IMR-90 (cell line): ENCODE measurements at regions not wholly inside any gene's neighbourhood (a gene's known extent, or its start where the extent isn't known, plus 50 kb on each side); places are given as distances from the start of the nearest gene placed in this dataset.

Source experiments
- ATAC-seq: fragments of 200-7000 bp; cut with Tn5 transposase; 2 replicates; pipeline ENCODE4 v1.9.1; 2020; ENCODE audit warnings: low read depth, mild to moderate bottlenecking, moderate library complexity
- BruUV-seq: library from RNA; stranded (reverse); fragments of 400-500 nt; replicated peaks from 2 replicates; lab custom pipeline; 2021; lab: Mats Ljungman, UMichigan
- CTCF ChIA-PET: fragments of 300-600 bp; formaldehyde crosslinking; extraction: SDS; loops from one replicate; lab custom pipeline; 2021; ENCODE audit warnings: antibody characterized with exemption; lab: Yijun Ruan, JAX
- POLR2A ChIA-PET: fragments of 300-600 bp; sonication (Branson Sonifier 250); formaldehyde crosslinking; loops from one replicate; lab custom pipeline; 2022; ENCODE audit warnings: antibody characterized with exemption; ENCODE audit not compliant: unreplicated experiment; lab: Charles Lee
- DNase-seq: peaks from one replicate; pipeline ENCODE4 v3.0.0; 2013
- H2AFZ ChIP-seq: replicated peaks from 2 replicates; pipeline ENCODE3; 2013; ENCODE audit warnings: low read length, mild to moderate bottlenecking; ENCODE audit not compliant: poor library complexity
- H2AK5ac ChIP-seq: 2 replicates; pipeline ENCODE4 v1.6.1; 2013; ENCODE audit warnings: low read depth, low read length, inconsistent platforms
- H2AK9ac ChIP-seq: replicated peaks from 2 replicates; pipeline ENCODE3; 2013; ENCODE audit warnings: mild to moderate bottlenecking, low read depth, low read length, moderate library complexity; ENCODE audit not compliant: poor library complexity
- H2BK120ac ChIP-seq: 2 replicates; pipeline ENCODE4 v1.6.1; 2013; ENCODE audit warnings: low read depth, low read length, inconsistent platforms
- H2BK15ac ChIP-seq: 3 replicates; pipeline ENCODE4 v1.6.1; 2013; ENCODE audit warnings: low read depth, low read length, inconsistent platforms
- H2BK20ac ChIP-seq: 2 replicates; pipeline ENCODE4 v1.6.1; 2013; ENCODE audit warnings: low read depth, mild to moderate bottlenecking, inconsistent platforms, low read length, moderate library complexity
- H2BK5ac ChIP-seq: 2 replicates; pipeline ENCODE4 v1.6.1; 2013; ENCODE audit warnings: mild to moderate bottlenecking, low read depth, low read length, inconsistent platforms; ENCODE audit not compliant: poor library complexity, severe bottlenecking
- H3K14ac ChIP-seq: replicated peaks from 2 replicates; pipeline ENCODE4 v1.6.1; 2013; ENCODE audit warnings: low read depth, low read length, inconsistent platforms
- H3K18ac ChIP-seq: 2 replicates; pipeline ENCODE4 v1.6.1; 2013; ENCODE audit warnings: low read depth, low read length, control low read depth
- H3K23ac ChIP-seq: 2 replicates; pipeline ENCODE4 v1.6.1; 2013; ENCODE audit warnings: low read depth, low read length, inconsistent platforms
- H3K27ac ChIP-seq: 2 replicates; pipeline ENCODE4 v1.5.1; 2013; ENCODE audit warnings: mild to moderate bottlenecking, control low read depth, low read length; ENCODE audit not compliant: insufficient read depth
- H3K27me3 ChIP-seq: 2 replicates; pipeline ENCODE4 v1.6.1; 2013; ENCODE audit warnings: low read length; ENCODE audit not compliant: control insufficient read depth, insufficient read depth
- H3K36me3 ChIP-seq: 2 replicates; pipeline ENCODE4 v1.6.1; 2013; ENCODE audit warnings: low read length, mixed read lengths; ENCODE audit not compliant: control insufficient read depth, insufficient read depth
- H3K4ac ChIP-seq: 2 replicates; pipeline ENCODE4 v1.6.1; 2013; ENCODE audit warnings: low read depth, low read length, inconsistent platforms
- H3K4me1 ChIP-seq: 2 replicates; pipeline ENCODE4 v1.6.1; 2013; ENCODE audit warnings: low read length, mixed read lengths; ENCODE audit not compliant: control insufficient read depth, insufficient read depth
- H3K4me2 ChIP-seq: 2 replicates; pipeline ENCODE4 v1.6.1; 2013; ENCODE audit warnings: low read depth, mild to moderate bottlenecking, control low read depth, low read length, moderate library complexity
- H3K4me3 ChIP-seq: 2 replicates; pipeline ENCODE4 v1.5.1; 2013; ENCODE audit warnings: low read depth, mild to moderate bottlenecking, control low read depth, low read length, moderate library complexity; ENCODE audit not compliant: insufficient read depth
- H3K56ac ChIP-seq: 2 replicates; pipeline ENCODE4 v1.6.1; 2013; ENCODE audit warnings: low read length, inconsistent platforms; ENCODE audit not compliant: insufficient read depth; ENCODE audit errors: extremely low read depth
- H3K79me1 ChIP-seq, 2 experiments: 2 replicates each; pipeline ENCODE4 v1.6.1; 2013; ENCODE audit warnings: low read length in 2 of 2, inconsistent platforms in 1 of 2, low read depth in 1 of 2
- H3K9ac ChIP-seq: 2 replicates; pipeline ENCODE4 v1.6.1; 2013; ENCODE audit warnings: low read depth, low read length, control low read depth
- H3K9me1 ChIP-seq: 2 replicates; pipeline ENCODE4 v1.6.1; 2013; ENCODE audit warnings: low read length, inconsistent platforms; ENCODE audit not compliant: insufficient read depth
- H3K9me3 ChIP-seq: 2 replicates; pipeline ENCODE4 v1.6.1; 2013; ENCODE audit warnings: low read length; ENCODE audit not compliant: control insufficient read depth, insufficient read depth
- H4K20me1 ChIP-seq: 2 replicates; pipeline ENCODE4 v1.6.1; 2013; ENCODE audit warnings: low read length, inconsistent platforms; ENCODE audit not compliant: insufficient read depth
- H4K5ac ChIP-seq: 2 replicates; pipeline ENCODE4 v1.6.1; 2013; ENCODE audit warnings: mild to moderate bottlenecking, low read depth, low read length, control low read depth
- H4K8ac ChIP-seq, 2 experiments: 2 replicates each; pipeline ENCODE4 v1.6.1; 2013; ENCODE audit warnings: low read depth in 2 of 2, low read length in 2 of 2, control low read depth in 1 of 2, inconsistent platforms in 1 of 2
- H4K91ac ChIP-seq: 2 replicates; pipeline ENCODE4 v1.6.1; 2013; ENCODE audit warnings: low read depth, low read length, inconsistent platforms; ENCODE audit not compliant: insufficient read depth
- BHLHE40 ChIP-seq: fragments of 150-350 bp; IDR thresholded peaks from 2 replicates; pipeline ENCODE4 v1.6.1; 2016; ENCODE audit warnings: mild to moderate bottlenecking, low read depth, low read length
- CEBPB ChIP-seq: IDR thresholded peaks from 2 replicates; pipeline ENCODE4 v1.6.1; 2012; ENCODE audit warnings: low read depth, low read length, improper control_type of control experiment
- ELK1 ChIP-seq: fragments of 150-350 bp; IDR thresholded peaks from 2 replicates; pipeline ENCODE4 v1.6.1; 2016; ENCODE audit warnings: low read depth, mild to moderate bottlenecking, low read length, moderate library complexity, borderline replicate concordance
- FOS ChIP-seq: fragments of 150-350 bp; IDR thresholded peaks from 2 replicates; pipeline ENCODE4 v1.6.1; 2016; ENCODE audit warnings: low read depth, low read length
- MXI1 ChIP-seq: IDR thresholded peaks from 2 replicates; pipeline ENCODE4 v1.6.1; 2012; ENCODE audit warnings: low read depth, mild to moderate bottlenecking, low read length, moderate library complexity, borderline replicate concordance
- POLR2A ChIP-seq: IDR thresholded peaks from 2 replicates; pipeline ENCODE4 v1.6.1; 2012; ENCODE audit warnings: mild to moderate bottlenecking, low read depth, low read length
- RCOR1 ChIP-seq: IDR thresholded peaks from 2 replicates; pipeline ENCODE4 v1.6.1; 2012; ENCODE audit warnings: mild to moderate bottlenecking, low read length, improper control_type of control experiment; ENCODE audit not compliant: insufficient replicate concordance
- SMC3 ChIP-seq: fragments of 150-350 bp; IDR thresholded peaks from 2 replicates; pipeline ENCODE4 v1.6.1; 2016; ENCODE audit warnings: low read depth, mild to moderate bottlenecking, antibody characterized with exemption, low read length, moderate library complexity
- WGBS, 2 experiments: methylation state at CpG; one replicate each; pipeline versions ENCODE4 v1.1.5 to v1.1.7; 2013; ENCODE audit warnings: missing lambda C conversion rate in 2 of 2; ENCODE audit not compliant: insufficient read length in 1 of 2; ENCODE audit errors: extremely low coverage in 2 of 2; 5-methylcytosine and 5-hydroxymethylcytosine counted together
- dilution Hi-C: fragments of 300-500 bp; cut with HindIII; formaldehyde crosslinking; loops from one replicate; pipeline ENCODE4 v1.14.3; 2018; ENCODE audit warnings: low sequenced_read_pairs; ENCODE audit not compliant: unreplicated experiment
- in situ Hi-C: fragments of 300-500 bp; cut with MboI; formaldehyde crosslinking; loops from 3 replicates; pipeline ENCODE4 v1.14.3; 2019; ENCODE audit warnings: low sequenced_read_pairs, inconsistent platforms, mixed read lengths
- intact Hi-C: fragments of 100-400 bp; cut with micrococcal nuclease; formaldehyde crosslinking; loops from 2 replicates; pipeline ENCODE4 v1.10.0; 2022

GRCh38 chr2:144126302-144126701 lies 393.6 kb downstream of the ZEB2 start:
- intact Hi-C loops (no loop called here), dilution Hi-C loops (no loop called here), in situ Hi-C loops (no loop called here)
- no peaks in the 10 kb centered on the region for H3K9me3 ChIP-seq
- no peaks in the 10 kb centered on the region for H4K20me1 ChIP-seq
- H3K56ac ChIP-seq: no peak overlapping the region
- no peaks in the 10 kb centered on the region for H3K9me1 ChIP-seq
- H3K36me3 ChIP-seq: no peaks in the 10 kb centered on the region
- H2BK15ac ChIP-seq: no peak overlapping the region
- H3K9ac ChIP-seq: no peak overlapping the region
- H4K91ac ChIP-seq: no peak overlapping the region
- BruUV-seq: no TSS peak
- DNase-seq (no peak), ATAC-seq (no peak)
- no peak overlapping the region for H4K8ac ChIP-seq
- H3K4me3 ChIP-seq: no peak overlapping the region
- no peak overlapping the region for H2BK20ac ChIP-seq
- TF ChIP-seq POLR2A: no peak
- TF ChIP-seq FOS: no peak
- no peak for TF ChIP-seq ELK1
- TF ChIP-seq BHLHE40: no peak
- TF ChIP-seq RCOR1: no peak
- TF ChIP-seq SMC3: no peak
- TF ChIP-seq CEBPB: no peak
- TF ChIP-seq MXI1: no peak
- H3K23ac ChIP-seq: no peak overlapping the region
- H3K27me3 ChIP-seq: no peaks in the 10 kb centered on the region
- no peaks in the 10 kb centered on the region for H3K79me1 ChIP-seq
- no peak overlapping the region for H2AK9ac ChIP-seq
- no peak overlapping the region for H4K5ac ChIP-seq
- ChIA-PET CTCF (interaction anchor here (0.7 kb wide), 1 partner anchor 13 kb away, joined by 4 read pairs; no protein-coding TSS in a partner anchor), POLR2A (no interaction called here)
- no peak overlapping the region for H2BK5ac ChIP-seq
- no peak overlapping the region for H2AFZ ChIP-seq
- H2BK120ac ChIP-seq: no peak overlapping the region
- no CpG with 5 or more reads among the region's 1 CpG for WGBS, 2 experiments
- H2AK5ac ChIP-seq: no peak overlapping the region
- H3K14ac ChIP-seq: no peak overlapping the region
- no peak overlapping the region for H3K4me2 ChIP-seq
- no peak overlapping the region for H3K4ac ChIP-seq
- H3K4me1 ChIP-seq: no peaks in the 10 kb centered on the region; the same call in 1 of the 2 replicates
- H3K18ac ChIP-seq: no peak overlapping the region
- H3K27ac ChIP-seq: no peak overlapping the region
